Left forelimb (tissue), 1 donor: ENCODE measurements at regions not wholly inside any gene's neighbourhood (a gene's known extent, or its start where the extent isn't known, plus 50 kb on each side); places are given as distances from the start of the nearest gene placed in this dataset.
"Not testable (repeated sequence)": the region's sequence is repeated elsewhere in the genome, so short reads cannot be mapped to it uniquely, and the experiment has no call there.

Experiments
- DNase-seq: peaks from one replicate; pipeline ENCODE4 v3.0.0-alpha.2; 2018; ENCODE audit warnings: low spot score

- no peak for DNase-seq
These were observed 52.8 kb upstream of the ADGRE5 start for GRCh38 chr19:14328406-14328805.

- not testable (repeated sequence) for DNase-seq
These were observed 54.2 kb upstream of the ADGRE5 start for GRCh38 chr19:14327061-14327460.

- DNase-seq, result no peak
These were observed 55.4 kb upstream of the ADGRE5 start for GRCh38 chr19:14325863-14326262.

- DNase-seq, result no peak
These were observed 56.1 kb upstream of the ADGRE5 start for GRCh38 chr19:14325134-14325533.

- no peak for DNase-seq
These were observed 58.3 kb upstream of the ADGRE5 start for GRCh38 chr19:14322889-14323463.

- DNase-seq, result no peak
These were observed 61.0 kb upstream of the ADGRE5 start for GRCh38 chr19:14320253-14320652.

GRCh38 chr19:14319720-14320119 is 61.5 kb upstream of the ADGRE5 start:
- DNase-seq, result not testable (repeated sequence)

GRCh38 chr19:14318873-14319272 is 62.4 kb upstream of the ADGRE5 start:
- DNase-seq, result no peak

GRCh38 chr19:14317157-14317556 is 64.1 kb upstream of the ADGRE5 start:
- DNase-seq, result no peak

- DNase-seq, result no peak
These were observed 65.8 kb upstream of the ADGRE5 start for GRCh38 chr19:14315433-14315832.

- DNase-seq, result no peak
These were observed 71.2 kb upstream of the ADGRE5 start for GRCh38 chr19:14310055-14310454.

GRCh38 chr19:14305706-14306105 is 75.5 kb upstream of the ADGRE5 start:
- DNase-seq, result no peak

- no peak for DNase-seq
These were observed 80.1 kb upstream of the ADGRE5 start for GRCh38 chr19:14301150-14301549.

- DNase-seq, result no peak
These were observed 80.9 kb upstream of the ADGRE5 start for GRCh38 chr19:14300303-14300702.

GRCh38 chr19:14299224-14299827 is 81.9 kb upstream of the ADGRE5 start:
- DNase-seq, result not testable (repeated sequence)

GRCh38 chr19:14297883-14298576 is 83.2 kb upstream of the ADGRE5 start:
- DNase-seq, result not testable (repeated sequence)

GRCh38 chr19:14294974-14295373 is 86.3 kb upstream of the ADGRE5 start:
- not testable (repeated sequence) for DNase-seq

GRCh38 chr19:14293816-14294170 is 87.5 kb upstream of the ADGRE5 start:
- not testable (repeated sequence) for DNase-seq

- DNase-seq, result not testable (repeated sequence)
These were observed 87.3 kb upstream of the ADGRL1 start for GRCh38 chr19:14293101-14293815.

GRCh38 chr19:14289810-14290209 is 83.8 kb upstream of the ADGRL1 start:
- DNase-seq, result not testable (repeated sequence)

- not testable (repeated sequence) for DNase-seq
These were observed 81.9 kb upstream of the ADGRL1 start for GRCh38 chr19:14287837-14288236.

GRCh38 chr19:14286594-14286993 is 80.6 kb upstream of the ADGRL1 start:
- not testable (repeated sequence) for DNase-seq

GRCh38 chr19:14285726-14286125 is 79.8 kb upstream of the ADGRL1 start:
- DNase-seq, result not testable (repeated sequence)
